SK-MEL-5 (cell line): ENCODE measurements at regions not wholly inside any gene's neighbourhood (a gene's known extent, or its start where the extent isn't known, plus 50 kb on each side); places are given as distances from the start of the nearest gene placed in this dataset.

ENCODE experiments used
- DNase-seq: peaks from one replicate; pipeline ENCODE4 v3.0.0-alpha.2; 2016; ENCODE audit warnings: low read depth, low spot score
- in situ Hi-C: cut with HindIII; loops from 2 replicates; pipeline ENCODE4 v1.10.0; 2016; ENCODE audit warnings: low sequenced_read_pairs, high pct_unique_total_duplicates, low pct_unique_long_range_greater_than_20kb

- no peak for DNase-seq
- in situ Hi-C loops = no loop called here
Measured at GRCh38 chr20:56786503-56786902, 157.4 kb downstream of the TFAP2C start.

GRCh38 chr20:56788041-56788670 is 159.1 kb downstream of the TFAP2C start:
- in situ Hi-C loops = no loop called here
- DNase-seq = peak; percentile 88

- in situ Hi-C loops = no loop called here
- no peak for DNase-seq
Measured at GRCh38 chr20:56788671-56789610, 159.8 kb downstream of the TFAP2C start.

GRCh38 chr20:56793916-56794315 is 164.8 kb downstream of the TFAP2C start:
- in situ Hi-C loops = no loop called here
- no peak for DNase-seq

- no peak for DNase-seq
- in situ Hi-C loops = no loop called here
Measured at GRCh38 chr20:56795492-56795891, 166.4 kb downstream of the TFAP2C start.

GRCh38 chr20:56796345-56796744 is 167.2 kb downstream of the TFAP2C start:
- DNase-seq = no peak
- in situ Hi-C loops = no loop called here

- no peak for DNase-seq
- in situ Hi-C loops = no loop called here
Measured at GRCh38 chr20:56797023-56797422, 167.9 kb downstream of the TFAP2C start.

- no peak for DNase-seq
- in situ Hi-C loops = no loop called here
Measured at GRCh38 chr20:56798634-56799033, 169.5 kb downstream of the TFAP2C start.

- in situ Hi-C loops = no loop called here
- no peak for DNase-seq
Measured at GRCh38 chr20:56799187-56799586, 170.1 kb downstream of the TFAP2C start.

- in situ Hi-C loops = no loop called here
- DNase-seq = no peak
Measured at GRCh38 chr20:56800088-56800487, 171.0 kb downstream of the TFAP2C start.

DNA sequence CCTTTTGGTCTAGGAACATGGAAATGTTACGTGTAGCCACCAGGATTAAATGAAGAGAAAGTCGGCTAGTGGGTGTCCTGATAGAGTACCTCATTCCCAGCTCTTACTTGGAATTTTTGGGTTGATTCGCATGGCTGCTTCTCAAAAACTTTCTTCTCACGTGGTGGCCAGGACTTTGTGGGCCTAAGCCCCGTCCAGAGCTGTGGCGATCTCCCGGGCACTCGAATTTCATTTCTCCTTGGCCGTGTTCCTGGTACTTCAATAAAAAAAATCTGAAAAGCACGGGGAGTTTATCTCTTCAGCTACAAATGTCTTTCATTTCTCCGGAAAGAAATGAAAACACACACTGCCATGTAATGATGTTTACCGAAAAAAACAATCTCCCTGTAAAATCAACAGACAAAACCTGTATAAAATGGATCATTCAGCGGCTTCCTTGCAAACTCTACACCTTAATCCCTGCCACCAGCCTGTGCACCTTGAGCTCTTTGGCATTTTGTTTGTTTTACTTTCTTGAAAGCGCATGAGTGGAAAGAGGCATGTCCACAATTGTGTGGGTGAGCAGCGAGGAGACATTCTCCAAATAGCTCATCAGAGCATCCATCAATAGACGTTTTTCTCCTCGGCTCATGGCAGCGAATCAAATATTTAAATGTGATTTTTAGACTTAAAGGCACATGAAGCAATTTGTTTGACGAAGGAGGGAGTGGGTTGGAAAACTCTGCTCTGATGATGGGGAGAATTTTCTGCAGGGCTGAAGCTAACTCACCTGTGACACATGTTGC is 173.1 kb downstream of the TFAP2C start:
- in situ Hi-C loops = no loop called here
- DNase-seq = no peak

GRCh38 chr20:56802805-56803204 is 173.7 kb downstream of the TFAP2C start:
- in situ Hi-C loops = no loop called here
- no peak for DNase-seq

DNA sequence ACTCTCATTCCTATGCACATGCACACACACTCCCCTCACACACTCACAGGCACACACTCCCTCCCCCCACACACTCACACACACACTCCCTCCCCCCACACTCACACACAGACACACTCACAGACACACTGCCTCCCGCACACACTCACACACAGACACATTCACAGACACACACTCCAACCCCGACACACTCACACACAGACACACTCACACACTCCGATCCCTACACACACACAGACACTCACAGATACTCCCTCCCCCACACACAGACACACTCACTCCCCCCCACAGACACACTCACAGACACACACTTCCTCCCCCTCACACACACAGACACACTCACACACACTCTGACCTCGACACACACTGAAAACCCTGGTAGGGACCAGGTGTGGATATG is 176.2 kb downstream of the TFAP2C start:
- in situ Hi-C loops = no loop called here

DNA sequence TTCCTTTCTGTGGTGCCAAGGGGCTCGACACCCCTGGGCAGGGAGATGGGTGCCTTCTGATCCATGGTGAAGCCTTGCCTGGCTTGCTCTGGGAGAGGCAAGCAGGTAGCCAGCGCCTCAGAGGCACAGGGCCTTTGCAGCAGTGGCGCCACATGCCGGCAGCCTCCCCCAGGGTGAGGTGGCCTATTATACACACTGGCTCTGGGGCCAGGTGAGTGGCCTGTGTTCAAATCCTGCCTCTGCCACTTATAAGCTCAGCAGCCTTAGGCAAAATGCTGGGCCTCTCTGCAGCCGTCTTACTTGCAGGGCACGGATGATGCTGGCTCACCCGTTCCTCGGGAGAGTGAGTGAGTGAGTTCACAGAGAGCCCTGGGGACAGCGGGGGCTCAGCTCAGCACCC is 176.9 kb downstream of the TFAP2C start:
- DNase-seq = no peak
- in situ Hi-C loops = no loop called here

More for the DNA sequence above, 176.2 kb downstream of the TFAP2C start:
- DNase-seq = no peak

GRCh38 chr20:56806952-56807517 is 177.9 kb downstream of the TFAP2C start:
- no peak for DNase-seq
- in situ Hi-C loops = no loop called here

DNA sequence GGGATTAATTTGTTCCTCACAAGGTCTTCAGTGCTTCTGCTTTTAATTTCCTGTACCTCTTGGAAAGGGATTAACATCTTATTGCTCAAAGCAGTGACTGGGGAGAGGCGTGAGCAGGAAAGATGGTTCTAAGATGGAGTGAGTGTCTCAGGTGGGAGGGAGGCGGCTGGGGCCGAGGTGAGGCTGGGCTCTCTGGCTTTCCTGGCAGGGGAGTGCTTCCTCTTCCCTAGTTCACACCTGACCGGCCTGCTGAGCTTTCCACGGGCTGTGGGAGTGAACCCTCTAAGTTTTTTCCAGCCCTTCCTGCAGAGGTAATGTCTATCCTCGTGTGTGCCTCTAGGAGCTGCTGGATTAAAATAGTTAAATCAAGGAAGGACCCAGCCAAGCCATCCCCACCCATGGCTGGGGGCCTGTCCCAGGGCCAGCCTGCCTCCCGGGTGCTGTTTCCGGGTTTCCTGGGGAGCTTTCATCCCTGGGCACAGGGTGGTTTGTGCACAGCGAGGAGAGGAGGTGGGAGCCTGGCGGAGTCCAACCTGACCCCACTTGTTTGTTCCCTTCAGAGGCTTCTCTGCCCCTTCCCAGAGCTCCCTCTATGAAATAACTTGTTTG is 179.1 kb downstream of the TFAP2C start:
- no peak for DNase-seq
- in situ Hi-C loops = no loop called here

GRCh38 chr20:56808732-56809131 is 179.6 kb downstream of the TFAP2C start:
- DNase-seq = no peak
- in situ Hi-C loops = no loop called here

DNA sequence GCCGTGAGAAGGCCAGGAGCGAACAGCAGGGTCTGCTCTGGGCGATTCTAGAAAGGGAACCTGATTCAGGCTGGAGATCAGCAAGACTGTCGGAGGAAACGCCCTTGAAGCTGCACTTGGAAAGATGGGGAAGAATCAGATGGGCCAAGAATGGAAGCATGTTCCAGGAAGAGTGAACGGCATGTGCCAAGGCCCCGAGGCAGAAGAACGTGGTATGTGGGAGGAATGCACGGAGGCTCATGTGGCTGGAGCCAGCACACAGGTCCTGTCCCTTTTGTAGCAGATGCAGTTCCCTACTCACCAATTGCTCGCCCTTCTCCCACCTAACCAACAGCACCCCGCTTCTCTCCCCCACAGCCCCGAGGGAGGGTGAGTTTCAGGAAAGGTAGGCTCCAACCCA is 180.6 kb downstream of the TFAP2C start:
- in situ Hi-C loops = no loop called here
- DNase-seq = no peak
